ENCODE measurements at regions not wholly inside any gene's neighbourhood (a gene's known extent, or its start where the extent isn't known, plus 50 kb on each side); places are given as distances from the start of the nearest gene placed in this dataset.

DNA sequence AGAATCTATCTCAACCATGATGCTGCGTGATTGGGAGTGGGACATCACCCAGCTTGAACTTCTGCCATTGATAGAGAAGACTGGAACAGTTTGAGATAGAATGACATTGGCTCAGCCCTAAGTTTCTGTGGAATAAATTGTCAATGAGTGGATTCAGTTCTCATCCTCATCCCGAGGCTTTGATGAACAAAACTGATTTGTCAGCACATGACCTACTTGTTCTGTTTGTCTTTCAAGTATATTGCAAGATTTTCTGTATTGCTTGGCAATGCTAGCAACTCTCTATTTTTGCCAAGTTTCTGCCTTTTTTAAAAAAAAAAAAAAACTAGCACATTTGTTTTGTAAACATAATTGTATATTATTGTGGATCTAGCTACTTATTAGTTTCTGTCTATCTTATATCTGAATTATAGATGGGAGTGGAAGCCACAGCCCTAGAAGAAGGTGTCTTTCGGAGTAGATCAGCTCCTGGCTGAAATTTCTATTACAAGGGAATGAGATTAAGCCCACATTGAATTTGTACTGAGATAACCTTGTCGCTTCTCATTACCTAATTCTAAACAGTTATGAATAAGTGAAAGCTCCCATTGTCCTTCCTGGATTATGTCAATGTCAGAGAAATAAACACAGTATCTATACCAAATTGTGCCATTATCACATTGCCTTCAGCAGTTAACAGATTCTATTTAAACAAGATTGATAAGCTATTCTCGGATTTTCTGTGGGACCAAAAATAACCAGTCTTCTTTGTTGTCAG is 166.1 kb downstream of the TNFSF13B start:
- TF ChIP-seq, protein P1, sequence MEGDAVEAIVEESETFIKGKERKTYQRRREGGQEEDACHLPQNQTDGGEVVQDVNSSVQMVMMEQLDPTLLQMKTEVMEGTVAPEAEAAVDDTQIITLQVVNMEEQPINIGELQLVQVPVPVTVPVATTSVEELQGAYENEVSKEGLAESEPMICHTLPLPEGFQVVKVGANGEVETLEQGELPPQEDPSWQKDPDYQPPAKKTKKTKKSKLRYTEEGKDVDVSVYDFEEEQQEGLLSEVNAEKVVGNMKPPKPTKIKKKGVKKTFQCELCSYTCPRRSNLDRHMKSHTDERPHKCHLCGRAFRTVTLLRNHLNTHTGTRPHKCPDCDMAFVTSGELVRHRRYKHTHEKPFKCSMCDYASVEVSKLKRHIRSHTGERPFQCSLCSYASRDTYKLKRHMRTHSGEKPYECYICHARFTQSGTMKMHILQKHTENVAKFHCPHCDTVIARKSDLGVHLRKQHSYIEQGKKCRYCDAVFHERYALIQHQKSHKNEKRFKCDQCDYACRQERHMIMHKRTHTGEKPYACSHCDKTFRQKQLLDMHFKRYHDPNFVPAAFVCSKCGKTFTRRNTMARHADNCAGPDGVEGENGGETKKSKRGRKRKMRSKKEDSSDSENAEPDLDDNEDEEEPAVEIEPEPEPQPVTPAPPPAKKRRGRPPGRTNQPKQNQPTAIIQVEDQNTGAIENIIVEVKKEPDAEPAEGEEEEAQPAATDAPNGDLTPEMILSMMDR (IDR thresholded peaks at IDR 0.05): no peak
- no peak for TF ChIP-seq POLR2A (IDR thresholded peaks at IDR 0.05)
